ENCODE measurements at regions not wholly inside any gene's neighbourhood (a gene's known extent, or its start where the extent isn't known, plus 50 kb on each side); places are given as distances from the start of the nearest gene placed in this dataset.

GRCh38 chr6:139748353-139749146, 374.1 kb upstream of the CITED2 start (continued):
- TF ChIP-seq ZNF407 (IDR thresholded peaks at IDR 0.05; ENCODE audit: low read depth) (no peak), ZBTB5 (IDR thresholded peaks at IDR 0.05) (no peak), PHF20 (IDR thresholded peaks at IDR 0.05; ENCODE audit: partially characterized antibody) (no peak), CHD2 (IDR thresholded peaks at IDR 0.05; ENCODE audit: low read depth, low read length) (no peak), FUS (optimal IDR thresholded peaks at IDR 0.05; ENCODE audit: low read depth, low read length) (no peak), U2AF1 (optimal IDR thresholded peaks at IDR 0.05; ENCODE audit: low read depth, low read length) (no peak), HNRNPL (IDR thresholded peaks at IDR 0.05; ENCODE audit: low read depth, low read length) (no peak), HES1 (IDR thresholded peaks at IDR 0.05; ENCODE audit: low read depth) (no peak), ARID1B (IDR thresholded peaks at IDR 0.05) (peak; percentile 91)
- TF ChIP-seq, protein P1, sequence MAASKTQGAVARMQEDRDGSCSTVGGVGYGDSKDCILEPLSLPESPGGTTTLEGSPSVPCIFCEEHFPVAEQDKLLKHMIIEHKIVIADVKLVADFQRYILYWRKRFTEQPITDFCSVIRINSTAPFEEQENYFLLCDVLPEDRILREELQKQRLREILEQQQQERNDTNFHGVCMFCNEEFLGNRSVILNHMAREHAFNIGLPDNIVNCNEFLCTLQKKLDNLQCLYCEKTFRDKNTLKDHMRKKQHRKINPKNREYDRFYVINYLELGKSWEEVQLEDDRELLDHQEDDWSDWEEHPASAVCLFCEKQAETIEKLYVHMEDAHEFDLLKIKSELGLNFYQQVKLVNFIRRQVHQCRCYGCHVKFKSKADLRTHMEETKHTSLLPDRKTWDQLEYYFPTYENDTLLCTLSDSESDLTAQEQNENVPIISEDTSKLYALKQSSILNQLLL (CRISPR knock-in tag; IDR thresholded peaks at IDR 0.05; ENCODE audit: borderline replicate concordance): no peak
- TF ChIP-seq, protein P2, sequence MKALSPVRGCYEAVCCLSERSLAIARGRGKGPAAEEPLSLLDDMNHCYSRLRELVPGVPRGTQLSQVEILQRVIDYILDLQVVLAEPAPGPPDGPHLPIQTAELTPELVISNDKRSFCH (CRISPR knock-in tag; IDR thresholded peaks at IDR 0.05): no peak
- TF ChIP-seq, protein P2 (tag; IDR thresholded peaks at IDR 0.05): no peak
- TF ChIP-seq, protein P3, sequence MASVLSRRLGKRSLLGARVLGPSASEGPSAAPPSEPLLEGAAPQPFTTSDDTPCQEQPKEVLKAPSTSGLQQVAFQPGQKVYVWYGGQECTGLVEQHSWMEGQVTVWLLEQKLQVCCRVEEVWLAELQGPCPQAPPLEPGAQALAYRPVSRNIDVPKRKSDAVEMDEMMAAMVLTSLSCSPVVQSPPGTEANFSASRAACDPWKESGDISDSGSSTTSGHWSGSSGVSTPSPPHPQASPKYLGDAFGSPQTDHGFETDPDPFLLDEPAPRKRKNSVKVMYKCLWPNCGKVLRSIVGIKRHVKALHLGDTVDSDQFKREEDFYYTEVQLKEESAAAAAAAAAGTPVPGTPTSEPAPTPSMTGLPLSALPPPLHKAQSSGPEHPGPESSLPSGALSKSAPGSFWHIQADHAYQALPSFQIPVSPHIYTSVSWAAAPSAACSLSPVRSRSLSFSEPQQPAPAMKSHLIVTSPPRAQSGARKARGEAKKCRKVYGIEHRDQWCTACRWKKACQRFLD (CRISPR knock-in tag; IDR thresholded peaks at IDR 0.05): no peak

All from K562 (cell line).